Stomach (tissue), 8 donors: ENCODE measurements at regions not wholly inside any gene's neighbourhood (a gene's known extent, or its start where the extent isn't known, plus 50 kb on each side); places are given as distances from the start of the nearest gene placed in this dataset.

Source experiments
- DNase-seq, 2 donors: peaks; one replicate each; pipeline versions ENCODE4 v3.0.0 to v3.0.0-alpha.2; 2013 to 2019
- H3K27ac ChIP-seq, 5 donors: fragments of 200-600 bp in 4 of 5; sonication (generic) in 4 of 5; one replicate each; pipeline ENCODE4 v1.5.1; 2013 to 2019; ENCODE audit warnings: mild to moderate bottlenecking in 1 of 5, moderate library complexity in 1 of 5
- H3K27me3 ChIP-seq, 3 donors: fragments of 200-600 bp; sonication (generic); one replicate each; pipeline ENCODE4 v1.5.1; 2017 to 2019; ENCODE audit warnings: mixed run types in 1 of 3
- H3K36me3 ChIP-seq, 4 donors: fragments of 200-600 bp; sonication (generic); 1 replicate in 3 of 4; 2 replicates in 1 of 4; pipeline ENCODE4 v1.5.1; 2016 to 2019
- H3K4me1 ChIP-seq, 4 donors: fragments of 200-600 bp; sonication (generic); one replicate each; pipeline ENCODE4 v1.5.1; 2016 to 2019
- H3K4me3 ChIP-seq, 4 donors: fragments of 200-600 bp; sonication (generic) in 3 of 4; one replicate each; pipeline ENCODE4 v1.5.1; 2016 to 2019; ENCODE audit warnings: mild to moderate bottlenecking in 1 of 4
- H3K9me3 ChIP-seq, 4 donors: fragments of 200-600 bp; sonication (generic); one replicate each; pipeline ENCODE4 v1.5.1; 2016 to 2019
- EP300 ChIP-seq: sonication (generic); formaldehyde crosslinking; IDR thresholded peaks from one replicate; pipeline ENCODE4 v1.6.1; 2017; ENCODE audit warnings: antibody characterized with exemption
- POLR2A ChIP-seq, 4 donors: fragments of 450-650 bp; IDR thresholded peaks; one replicate each; pipeline ENCODE4 v1.6.1; 2016; ENCODE audit warnings: antibody characterized with exemption in 4 of 4, control low read depth in 2 of 4, mild to moderate bottlenecking in 1 of 4, moderate library complexity in 1 of 4
- POLR2AphosphoS5 ChIP-seq, 3 donors: sonication (generic); formaldehyde crosslinking; IDR thresholded peaks; one replicate each; pipeline ENCODE4 v1.6.1; 2016; ENCODE audit warnings: antibody characterized with exemption in 3 of 3
- WGBS, 5 donors: extraction: QIAGEN DNeasy Blood & Tissue Kit in 3 of 5; methylation state at CpG; one replicate each; pipeline versions ENCODE4 v1.1.5 to v1.1.7; 2013 to 2018; 5-methylcytosine and 5-hydroxymethylcytosine counted together
- intact Hi-C: fragments of 100-400 bp; cut with DNase I; formaldehyde crosslinking; loops from one replicate; pipeline ENCODE4 v1.15.1; 2023; ENCODE audit warnings: low total_unique reads
- TF ChIP-seq, protein P1 (sequence below), 7 experiments: fragments of 450-650 bp in 4 of 7; fragments of 200-600 bp in 3 of 7; sonication (generic) in 3 of 7; IDR thresholded peaks; one replicate each; pipeline ENCODE4 v1.5.1; 2016 to 2019; ENCODE audit warnings: antibody characterized with exemption in 7 of 7, control low read depth in 2 of 7, mild to moderate bottlenecking in 1 of 7
- donor health status: healthy with polysubstance abuse.
- donor health status: Bipolar disorder and iron deficiency.
- donor health status: healthy.

GRCh38 chr6:167467282-167467681 lies 142.4 kb downstream of the TTLL2 start:
- DNase-seq, result no peak
- 93 to 96% (median 95%) methylated on average over 9 of the region's 9 CpGs for WGBS, 5 donors
- Histone ChIP-seq H3K4me1 (peaks cover 0 to 10% (median 0%) of the 10 kb centered on the region in 4 donors), H3K4me3 (no peak overlapping the region), H3K9me3 (no peaks in the 10 kb centered on the region), H3K27ac (no peak overlapping the region), H3K36me3 (no peaks in the 10 kb centered on the region), H3K27me3 (no peaks in the 10 kb centered on the region)
- TF ChIP-seq, protein P1, sequence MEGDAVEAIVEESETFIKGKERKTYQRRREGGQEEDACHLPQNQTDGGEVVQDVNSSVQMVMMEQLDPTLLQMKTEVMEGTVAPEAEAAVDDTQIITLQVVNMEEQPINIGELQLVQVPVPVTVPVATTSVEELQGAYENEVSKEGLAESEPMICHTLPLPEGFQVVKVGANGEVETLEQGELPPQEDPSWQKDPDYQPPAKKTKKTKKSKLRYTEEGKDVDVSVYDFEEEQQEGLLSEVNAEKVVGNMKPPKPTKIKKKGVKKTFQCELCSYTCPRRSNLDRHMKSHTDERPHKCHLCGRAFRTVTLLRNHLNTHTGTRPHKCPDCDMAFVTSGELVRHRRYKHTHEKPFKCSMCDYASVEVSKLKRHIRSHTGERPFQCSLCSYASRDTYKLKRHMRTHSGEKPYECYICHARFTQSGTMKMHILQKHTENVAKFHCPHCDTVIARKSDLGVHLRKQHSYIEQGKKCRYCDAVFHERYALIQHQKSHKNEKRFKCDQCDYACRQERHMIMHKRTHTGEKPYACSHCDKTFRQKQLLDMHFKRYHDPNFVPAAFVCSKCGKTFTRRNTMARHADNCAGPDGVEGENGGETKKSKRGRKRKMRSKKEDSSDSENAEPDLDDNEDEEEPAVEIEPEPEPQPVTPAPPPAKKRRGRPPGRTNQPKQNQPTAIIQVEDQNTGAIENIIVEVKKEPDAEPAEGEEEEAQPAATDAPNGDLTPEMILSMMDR (IDR thresholded peaks at IDR 0.05), result no peak
- TF ChIP-seq POLR2A (IDR thresholded peaks at IDR 0.05), result no peak
- no peak for TF ChIP-seq POLR2AphosphoS5 (IDR thresholded peaks at IDR 0.05)
- TF ChIP-seq EP300, result no peak
- intact Hi-C loops, result no loop called here

GRCh38 chr6:167467793-167468431 lies 143.0 kb downstream of the TTLL2 start:
- H3K4me3 ChIP-seq, result no peak overlapping the region
- intact Hi-C loops, result no loop called here
- TF ChIP-seq POLR2AphosphoS5 (IDR thresholded peaks at IDR 0.05), result no peak
- TF ChIP-seq EP300, result no peak
- TF ChIP-seq POLR2A (IDR thresholded peaks at IDR 0.05), result no peak
- TF ChIP-seq, protein P1 (IDR thresholded peaks at IDR 0.05), result no peak
- H3K4me1 ChIP-seq, result peaks cover 0 to 8% (median 0%) of the 10 kb centered on the region in 4 donors
- no peaks in the 10 kb centered on the region for H3K27me3 ChIP-seq
- no peak for DNase-seq
- no peaks in the 10 kb centered on the region for H3K9me3 ChIP-seq
- no peak overlapping the region for H3K27ac ChIP-seq
- no peaks in the 10 kb centered on the region for H3K36me3 ChIP-seq
- 92 to 96% (median 94%) methylated on average over 39 of the region's 39 CpGs for WGBS, 5 donors

- peak in 1 of 2 donors; percentile 41 for DNase-seq
- 43 to 62% (median 48%) methylated on average over 3 of the region's 3 CpGs for WGBS, 5 donors
- Histone ChIP-seq H3K9me3 (no peaks in the 10 kb centered on the region), H3K36me3 (no peaks in the 10 kb centered on the region), H3K4me1 (no peaks in the 10 kb centered on the region), H3K27ac (no peak overlapping the region), H3K4me3 (no peak overlapping the region), H3K27me3 (no peaks in the 10 kb centered on the region)
- TF ChIP-seq POLR2AphosphoS5 (IDR thresholded peaks at IDR 0.05), result no peak
- no peak for TF ChIP-seq POLR2A (IDR thresholded peaks at IDR 0.05)
- TF ChIP-seq EP300, result no peak
- TF ChIP-seq, protein P1 (IDR thresholded peaks at IDR 0.05), result no peak
- intact Hi-C loops, result no loop called here
Measured at GRCh38 chr6:167469101-167469500, 144.2 kb downstream of the TTLL2 start.

DNA sequence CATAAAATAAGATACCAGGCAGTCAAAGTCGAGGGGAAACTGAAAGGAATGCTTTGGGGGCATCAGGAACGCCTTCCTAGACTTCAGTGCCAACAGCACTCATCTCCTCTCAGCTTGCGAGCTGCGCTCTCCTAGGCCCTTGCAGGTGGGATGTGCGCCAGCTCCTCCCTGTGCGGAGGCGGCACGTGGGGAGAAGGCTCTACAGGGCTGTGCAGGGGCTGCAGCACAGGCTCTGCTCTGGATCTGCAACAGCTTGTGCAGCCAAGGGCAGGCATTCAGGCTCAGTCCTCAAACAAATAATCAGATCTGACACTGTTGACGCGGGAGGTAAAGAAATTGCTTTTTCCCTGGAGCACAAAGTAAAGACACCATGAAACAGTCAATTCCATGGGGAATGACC lies 144.8 kb downstream of the TTLL2 start:
- intact Hi-C loops, result no loop called here
- WGBS, 5 donors, result 63 to 74% (median 73%) methylated on average over 10 of the region's 10 CpGs
- TF ChIP-seq, protein P1 (IDR thresholded peaks at IDR 0.05), result no peak
- H3K4me3 ChIP-seq, result no peak overlapping the region
- peak in 1 of 2 donors; percentile 53 for DNase-seq
- no peak overlapping the region for H3K27ac ChIP-seq
- no peaks in the 10 kb centered on the region for H3K4me1 ChIP-seq
- H3K36me3 ChIP-seq, result no peaks in the 10 kb centered on the region
- H3K27me3 ChIP-seq, result no peaks in the 10 kb centered on the region
- no peaks in the 10 kb centered on the region for H3K9me3 ChIP-seq
